GM12892 (cell line): ENCODE measurements at regions not wholly inside any gene's neighbourhood (a gene's known extent, or its start where the extent isn't known, plus 50 kb on each side); places are given as distances from the start of the nearest gene placed in this dataset.

Source experiments
- POLR2A ChIP-seq: IDR thresholded peaks from 2 replicates; pipeline ENCODE4 v1.6.1; 2011; ENCODE audit warnings: low read depth, low read length, control low read depth
- POLR2AphosphoS5 ChIP-seq: IDR thresholded peaks from 2 replicates; pipeline ENCODE4 v1.6.1; 2011; ENCODE audit warnings: low read depth, low read length, control low read depth
- TAF1 ChIP-seq: IDR thresholded peaks from 2 replicates; pipeline ENCODE4 v1.6.1; 2011; ENCODE audit warnings: low read depth, mild to moderate bottlenecking, control low read depth, low read length, borderline replicate concordance

- TF ChIP-seq POLR2AphosphoS5 (no peak), POLR2A (no peak), TAF1 (no peak)
Measured at GRCh38 chr18:1922066-1922465, 649.2 kb downstream of the METTL4 start.
